ENCODE measurements at regions not wholly inside any gene's neighbourhood (a gene's known extent, or its start where the extent isn't known, plus 50 kb on each side); places are given as distances from the start of the nearest gene placed in this dataset.
A peak's percentile ranks its signal among the peaks of the same experiment; 100 is the strongest.

DNA sequence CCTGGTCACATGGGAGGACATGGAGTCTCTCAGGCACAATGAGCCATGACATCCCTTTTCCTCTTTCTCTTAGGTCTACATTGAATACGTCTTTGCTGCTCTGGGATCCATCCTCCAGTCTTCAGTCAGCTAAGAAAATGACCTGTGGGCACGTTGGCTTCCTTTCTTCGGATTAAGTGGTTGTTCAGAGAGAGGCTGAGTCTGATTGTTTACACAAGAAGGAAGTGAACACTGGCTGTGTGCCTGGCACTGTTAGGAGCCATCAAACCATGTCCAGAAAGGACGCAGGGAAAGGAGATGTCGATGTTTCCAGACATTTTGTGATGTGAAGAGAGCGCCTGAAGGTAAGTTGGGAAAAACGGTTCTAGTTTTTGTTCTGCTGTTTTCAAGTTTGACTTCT is 309.9 kb upstream of the CDYL start:
- DNase-seq (ENCODE audit: low read depth, low spot score) (no peak), ATAC-seq (peak; percentile 75)
- H3K4me3 ChIP-seq (ENCODE audit: low read depth in 2 of 2, low read length in 2 of 2), result no peak overlapping the region
- intact Hi-C loops (cut with micrococcal nuclease; ENCODE audit: unreplicated experiment) (no loop called here), in situ Hi-C loops (cut with HindIII; ENCODE audit: low pct_unique_long_range_greater_than_20kb, low sequenced_read_pairs) (no loop called here)
- TF ChIP-seq POLR2AphosphoS5 (IDR thresholded peaks at IDR 0.05; ENCODE audit: low read depth, low read length) (no peak), SIN3A (IDR thresholded peaks at IDR 0.05; ENCODE audit: borderline replicate concordance, insufficient read depth, low read depth, low read length) (no peak), REST (IDR thresholded peaks at IDR 0.05; ENCODE audit: insufficient read depth in 1 of 2, low read depth in 2 of 2, low read length in 1 of 2) (no peak), TCF7L2 (IDR thresholded peaks at IDR 0.05; ENCODE audit: low read depth, low read length) (no peak)
- TF ChIP-seq, protein P1, sequence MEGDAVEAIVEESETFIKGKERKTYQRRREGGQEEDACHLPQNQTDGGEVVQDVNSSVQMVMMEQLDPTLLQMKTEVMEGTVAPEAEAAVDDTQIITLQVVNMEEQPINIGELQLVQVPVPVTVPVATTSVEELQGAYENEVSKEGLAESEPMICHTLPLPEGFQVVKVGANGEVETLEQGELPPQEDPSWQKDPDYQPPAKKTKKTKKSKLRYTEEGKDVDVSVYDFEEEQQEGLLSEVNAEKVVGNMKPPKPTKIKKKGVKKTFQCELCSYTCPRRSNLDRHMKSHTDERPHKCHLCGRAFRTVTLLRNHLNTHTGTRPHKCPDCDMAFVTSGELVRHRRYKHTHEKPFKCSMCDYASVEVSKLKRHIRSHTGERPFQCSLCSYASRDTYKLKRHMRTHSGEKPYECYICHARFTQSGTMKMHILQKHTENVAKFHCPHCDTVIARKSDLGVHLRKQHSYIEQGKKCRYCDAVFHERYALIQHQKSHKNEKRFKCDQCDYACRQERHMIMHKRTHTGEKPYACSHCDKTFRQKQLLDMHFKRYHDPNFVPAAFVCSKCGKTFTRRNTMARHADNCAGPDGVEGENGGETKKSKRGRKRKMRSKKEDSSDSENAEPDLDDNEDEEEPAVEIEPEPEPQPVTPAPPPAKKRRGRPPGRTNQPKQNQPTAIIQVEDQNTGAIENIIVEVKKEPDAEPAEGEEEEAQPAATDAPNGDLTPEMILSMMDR (IDR thresholded peaks at IDR 0.05), result no peak
- H3K9me3 ChIP-seq (ENCODE audit: control insufficient read depth, insufficient read depth, low read depth, low read length), result no peaks in the 10 kb centered on the region
- H3K27me3 ChIP-seq (ENCODE audit: control insufficient read depth, insufficient read depth, low read length), result no peaks in the 10 kb centered on the region
- no TSS peak for BruUV-seq (replicated peaks)
- POLR2A ChIA-PET, result interaction anchor here (0.5 kb wide), 1 partner anchor 1388 kb away, joined by 3 read pairs; no protein-coding TSS in a partner anchor
- no peaks in the 10 kb centered on the region for H3K36me3 ChIP-seq (ENCODE audit: control insufficient read depth, insufficient read depth, low read length)
- H3K27ac ChIP-seq (ENCODE audit: low read length), result no peak overlapping the region
- CTCF ChIA-PET, result no interaction called here
- H3K4me1 ChIP-seq (ENCODE audit: control insufficient read depth, insufficient read depth, low read length), result 0 out of 2 replicates have a peak, but pooled peaks cover 4% of the 10 kb centered on the region

GRCh38 chr6:4464638-4465037 is 311.6 kb upstream of the CDYL start:
- Histone ChIP-seq H3K9me3 (ENCODE audit: control insufficient read depth, insufficient read depth, low read depth, low read length) (no peaks in the 10 kb centered on the region), H3K4me3 (ENCODE audit: low read depth in 2 of 2, low read length in 2 of 2) (no peak overlapping the region), H3K4me1 (ENCODE audit: control insufficient read depth, insufficient read depth, low read length) (0 out of 2 replicates have a peak, but pooled peaks cover 4% of the 10 kb centered on the region), H3K27me3 (ENCODE audit: control insufficient read depth, insufficient read depth, low read length) (no peaks in the 10 kb centered on the region), H3K27ac (ENCODE audit: low read length) (no peak overlapping the region), H3K36me3 (ENCODE audit: control insufficient read depth, insufficient read depth, low read length) (no peaks in the 10 kb centered on the region)
- ChIA-PET CTCF (interaction anchor here (0.6 kb wide), 1 partner anchor 155 kb away, joined by 5 read pairs; no protein-coding TSS in a partner anchor), POLR2A (no interaction called here)
- TF ChIP-seq REST (IDR thresholded peaks at IDR 0.05; ENCODE audit: insufficient read depth in 1 of 2, low read depth in 2 of 2, low read length in 1 of 2) (no peak), POLR2AphosphoS5 (IDR thresholded peaks at IDR 0.05; ENCODE audit: low read depth, low read length) (no peak), SIN3A (IDR thresholded peaks at IDR 0.05; ENCODE audit: borderline replicate concordance, insufficient read depth, low read depth, low read length) (no peak)
- TF ChIP-seq, protein P1 (IDR thresholded peaks at IDR 0.05), result no peak
- BruUV-seq (replicated peaks), result no TSS peak
- in situ Hi-C loops (cut with HindIII; ENCODE audit: low pct_unique_long_range_greater_than_20kb, low sequenced_read_pairs), result no loop called here
- ATAC-seq (no peak), DNase-seq (ENCODE audit: low read depth, low spot score) (no peak)
- intact Hi-C loops (cut with micrococcal nuclease; ENCODE audit: unreplicated experiment), result no loop called here

Measured in Panc1 (cell line).